A172 (cell line): ENCODE measurements at regions not wholly inside any gene's neighbourhood (a gene's known extent, or its start where the extent isn't known, plus 50 kb on each side); places are given as distances from the start of the nearest gene placed in this dataset.

Experiments used
- DNase-seq: peaks from one replicate; pipeline ENCODE4 v3.0.0-alpha.2; 2015; ENCODE audit warnings: low spot score

DNA sequence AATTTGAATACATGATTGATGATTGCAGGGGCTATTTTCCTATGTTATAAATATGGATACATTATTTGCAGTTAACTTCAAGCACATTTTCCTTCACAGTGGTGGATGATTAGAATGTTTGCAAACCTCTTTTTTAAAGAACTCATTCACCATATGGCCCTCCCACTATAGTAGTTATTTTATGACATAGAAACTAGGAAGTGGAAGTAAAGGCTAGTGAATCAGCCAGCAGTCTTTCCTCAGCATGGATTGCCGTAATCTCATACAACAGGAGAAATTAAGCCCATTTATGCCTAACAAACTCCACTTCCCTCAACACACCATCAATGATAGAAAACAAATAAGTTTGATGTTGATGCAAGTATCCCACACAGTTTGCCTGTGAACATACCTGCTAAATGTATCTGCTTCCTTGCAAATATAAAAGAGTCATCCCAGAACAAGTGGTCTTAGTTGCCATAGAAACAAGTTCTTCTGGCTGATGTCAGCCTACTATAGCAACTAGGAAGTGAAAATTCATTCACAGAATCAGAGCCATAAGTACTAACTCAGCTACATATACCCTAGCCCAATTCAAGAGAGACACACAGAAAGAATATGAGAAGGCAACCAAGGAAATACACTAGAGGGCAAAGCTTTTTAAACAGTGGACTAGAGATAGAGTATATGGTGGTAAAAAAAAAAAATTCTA, 100.9 kb upstream of the RADX start:
- no peak for DNase-seq
